Upper lobe of left lung (tissue), 4 donors: ENCODE measurements at regions not wholly inside any gene's neighbourhood (a gene's known extent, or its start where the extent isn't known, plus 50 kb on each side); places are given as distances from the start of the nearest gene placed in this dataset.

Source experiments
- CTCF ChIP-seq, 6 experiments: fragments of 450-650 bp in 4 of 6; fragments of 200-600 bp in 2 of 6; sonication (generic) in 2 of 6; IDR thresholded peaks; one replicate each; pipeline ENCODE4 v1.5.1; 2016 to 2019; ENCODE audit warnings: antibody characterized with exemption in 6 of 6
- POLR2AphosphoS5 ChIP-seq, 2 donors: sonication (generic); formaldehyde crosslinking; IDR thresholded peaks; one replicate each; pipeline ENCODE4 v1.5.1; 2017; ENCODE audit warnings: antibody characterized with exemption in 2 of 2

GRCh38 chr18:78138983-78139496 lies 840.6 kb upstream of the SALL3 start:
- TF ChIP-seq POLR2AphosphoS5 (IDR thresholded peaks at IDR 0.05): no peak
- no peak for TF ChIP-seq CTCF (IDR thresholded peaks at IDR 0.05)
